Chondrocyte (in vitro differentiated cells): ENCODE measurements at regions not wholly inside any gene's neighbourhood (a gene's known extent, or its start where the extent isn't known, plus 50 kb on each side); places are given as distances from the start of the nearest gene placed in this dataset.

Experiments used
- DNase-seq: peaks from one replicate; pipeline ENCODE4 v3.0.0; 2021; ENCODE audit warnings: mixed read lengths, low spot score
- H3K27ac Mint-ChIP-seq: one replicate; pipeline ENCODE4 v1.8.0; 2021; ENCODE audit warnings: mild to moderate bottlenecking, moderate library complexity, mixed read lengths; ENCODE audit not compliant: unreplicated experiment
- H3K27me3 Mint-ChIP-seq: 2 replicates; pipeline ENCODE4 v1.8.0; 2021; ENCODE audit warnings: low read depth, mixed read lengths
- H3K36me3 Mint-ChIP-seq: 2 replicates; pipeline ENCODE4 v1.8.0; 2021; ENCODE audit warnings: low read depth, mixed read lengths
- H3K4me1 Mint-ChIP-seq: 2 replicates; pipeline ENCODE4 v1.8.0; 2021; ENCODE audit warnings: low read depth, mild to moderate bottlenecking, mixed read lengths
- H3K4me3 Mint-ChIP-seq: one replicate; pipeline ENCODE4 v1.8.0; 2021; ENCODE audit warnings: mild to moderate bottlenecking, moderate library complexity, mixed read lengths; ENCODE audit not compliant: unreplicated experiment
- H3K9me3 Mint-ChIP-seq: 2 replicates; pipeline ENCODE4 v1.8.0; 2021; ENCODE audit warnings: low read depth, mixed read lengths
- CTCF ChIP-seq: fragments of 200-600 bp; sonication (generic); IDR thresholded peaks from 2 replicates; pipeline ENCODE4 v1.5.0; 2021; ENCODE audit warnings: antibody characterized with exemption, mild to moderate bottlenecking, moderate library complexity

- Mint-ChIP-seq H3K4me1 (peaks cover 13% of the 10 kb centered on the region), H3K27ac (no peak overlapping the region), H3K9me3 (no peaks in the 10 kb centered on the region), H3K36me3 (no peaks in the 10 kb centered on the region), H3K27me3 (no peaks in the 10 kb centered on the region), H3K4me3 (no peak overlapping the region)
- DNase-seq = no peak
- no peak for TF ChIP-seq CTCF
Observed at GRCh38 chr6:145047891-145048290, 687.4 kb downstream of the EPM2A start.

GRCh38 chr6:145051661-145052060, 683.7 kb downstream of the EPM2A start:
- Mint-ChIP-seq H3K4me1 (peaks cover 6% of the 10 kb centered on the region), H3K4me3 (no peak overlapping the region), H3K27me3 (no peaks in the 10 kb centered on the region), H3K9me3 (no peaks in the 10 kb centered on the region), H3K36me3 (no peaks in the 10 kb centered on the region), H3K27ac (no peak overlapping the region)
- no peak for TF ChIP-seq CTCF
- no peak for DNase-seq

GRCh38 chr6:145055567-145055966, 679.8 kb downstream of the EPM2A start:
- Mint-ChIP-seq H3K9me3 (peaks cover 3% of the 10 kb centered on the region), H3K27ac (no peak overlapping the region), H3K4me1 (peaks cover 6% of the 10 kb centered on the region), H3K4me3 (no peak overlapping the region), H3K36me3 (no peaks in the 10 kb centered on the region), H3K27me3 (no peaks in the 10 kb centered on the region)
- no peak for DNase-seq
- TF ChIP-seq CTCF = no peak

- no peak for DNase-seq
- no peaks in the 10 kb centered on the region for H3K27me3 Mint-ChIP-seq
- TF ChIP-seq CTCF = no peak
- H3K4me3 Mint-ChIP-seq = no peak overlapping the region
- no peak overlapping the region for H3K27ac Mint-ChIP-seq
- H3K9me3 Mint-ChIP-seq = peaks cover 3% of the 10 kb centered on the region
- H3K36me3 Mint-ChIP-seq = no peaks in the 10 kb centered on the region
- H3K4me1 Mint-ChIP-seq = peaks cover 15% of the 10 kb centered on the region
Observed at GRCh38 chr6:145060714-145061113, 674.6 kb downstream of the EPM2A start.

GRCh38 chr6:145063091-145063490, 672.2 kb downstream of the EPM2A start:
- Mint-ChIP-seq H3K4me3 (no peak overlapping the region), H3K27ac (no peak overlapping the region), H3K4me1 (peaks cover 19% of the 10 kb centered on the region), H3K27me3 (no peaks in the 10 kb centered on the region), H3K36me3 (no peaks in the 10 kb centered on the region), H3K9me3 (peaks cover 1% of the 10 kb centered on the region)
- TF ChIP-seq CTCF = no peak
- DNase-seq = no peak
